NCI-H1436 (cell line): ENCODE measurements at regions not wholly inside any gene's neighbourhood (a gene's known extent, or its start where the extent isn't known, plus 50 kb on each side); places are given as distances from the start of the nearest gene placed in this dataset.
"Not testable (repeated sequence)": the region's sequence is repeated elsewhere in the genome, so short reads cannot be mapped to it uniquely, and the experiment has no call there.

Experiments
- DNase-seq: peaks from one replicate; lab custom pipeline; 2025; lab: John Stamatoyannopoulos, UW

DNA sequence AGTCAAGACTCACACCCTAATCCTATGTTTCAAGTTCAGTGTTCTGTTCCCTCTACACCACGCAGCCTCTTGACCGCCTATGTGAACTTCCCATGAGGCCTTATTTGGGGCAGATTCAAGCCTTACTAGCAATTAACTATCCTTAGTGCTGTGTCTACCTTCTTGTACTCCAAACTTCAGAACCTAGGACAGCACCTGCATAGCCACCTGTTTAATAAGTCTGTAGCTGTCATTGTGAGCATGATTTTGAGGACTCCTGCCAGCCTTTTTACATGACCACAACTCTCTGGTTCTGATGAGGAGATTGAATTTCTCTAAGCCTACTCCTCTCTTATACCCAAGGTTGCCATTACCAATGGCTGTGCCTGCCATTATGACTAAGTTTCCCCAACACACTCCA is 50.8 kb upstream of the PCSK1 start:
- DNase-seq = no peak

- DNase-seq = no peak
Measured at GRCh38 chr5:96487859-96488258, 54.8 kb upstream of the PCSK1 start.

DNA sequence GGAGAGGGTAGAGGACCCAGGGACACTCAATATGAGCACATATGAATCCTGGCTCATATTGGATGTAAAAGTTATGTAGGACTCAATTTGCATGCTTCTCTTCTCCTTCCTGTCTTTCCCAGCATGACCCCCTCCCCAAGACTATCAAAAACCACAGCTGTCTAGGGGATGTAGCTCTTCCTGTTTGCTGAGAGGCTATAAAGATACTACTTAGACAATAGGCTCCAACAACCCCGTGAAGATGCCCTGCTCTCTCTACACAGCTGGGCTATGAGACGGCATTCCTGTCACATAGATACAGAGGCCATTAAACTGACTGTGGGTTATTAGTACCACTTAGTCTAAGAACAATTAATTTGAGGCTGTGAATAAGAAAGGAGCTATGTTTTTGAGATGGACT is 56.5 kb upstream of the PCSK1 start:
- no peak for DNase-seq

- DNase-seq = no peak
Measured at GRCh38 chr5:96492459-96493047, 59.5 kb upstream of the PCSK1 start.

- DNase-seq = no peak
Measured at GRCh38 chr5:96493219-96493790, 60.3 kb upstream of the PCSK1 start.

DNA sequence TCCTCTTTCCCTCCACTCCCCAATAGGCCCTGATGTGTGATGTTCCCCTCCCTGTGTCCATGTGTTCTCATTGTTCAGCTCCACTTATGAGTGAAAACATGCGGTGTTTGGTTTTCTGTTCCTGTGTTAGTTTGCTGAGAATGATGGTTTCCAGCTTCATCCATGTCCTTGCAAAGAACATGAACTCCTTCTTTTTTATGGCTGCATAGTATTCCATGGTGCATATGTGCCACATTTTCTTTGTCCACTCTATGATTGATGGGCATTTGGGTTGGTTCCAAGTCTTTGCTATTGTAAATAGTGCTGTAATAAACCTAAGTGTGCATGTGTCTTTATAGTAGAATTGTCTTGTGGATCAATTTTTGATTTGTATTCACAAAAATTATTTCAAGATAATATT is 62.4 kb upstream of the PCSK1 start:
- not testable (repeated sequence) for DNase-seq

DNA sequence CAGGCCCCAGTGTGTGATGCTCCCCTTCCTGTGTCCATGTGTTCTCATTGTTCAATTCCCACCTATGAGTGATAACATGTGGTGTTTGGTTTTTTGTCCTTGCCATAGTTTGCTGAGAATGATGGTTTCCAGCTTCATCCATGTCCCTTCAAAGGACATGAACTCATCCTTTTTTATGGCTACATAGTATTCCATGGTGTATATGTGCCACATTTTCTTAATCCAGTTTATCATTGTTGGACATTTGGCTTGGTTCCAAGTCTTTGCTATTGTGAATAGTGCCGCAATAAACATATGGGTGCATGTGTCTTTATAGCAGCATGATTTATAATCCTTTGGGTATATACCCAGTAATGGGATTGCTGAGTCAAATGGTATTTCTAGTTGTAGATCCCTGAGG is 64.0 kb upstream of the PCSK1 start:
- not testable (repeated sequence) for DNase-seq

DNA sequence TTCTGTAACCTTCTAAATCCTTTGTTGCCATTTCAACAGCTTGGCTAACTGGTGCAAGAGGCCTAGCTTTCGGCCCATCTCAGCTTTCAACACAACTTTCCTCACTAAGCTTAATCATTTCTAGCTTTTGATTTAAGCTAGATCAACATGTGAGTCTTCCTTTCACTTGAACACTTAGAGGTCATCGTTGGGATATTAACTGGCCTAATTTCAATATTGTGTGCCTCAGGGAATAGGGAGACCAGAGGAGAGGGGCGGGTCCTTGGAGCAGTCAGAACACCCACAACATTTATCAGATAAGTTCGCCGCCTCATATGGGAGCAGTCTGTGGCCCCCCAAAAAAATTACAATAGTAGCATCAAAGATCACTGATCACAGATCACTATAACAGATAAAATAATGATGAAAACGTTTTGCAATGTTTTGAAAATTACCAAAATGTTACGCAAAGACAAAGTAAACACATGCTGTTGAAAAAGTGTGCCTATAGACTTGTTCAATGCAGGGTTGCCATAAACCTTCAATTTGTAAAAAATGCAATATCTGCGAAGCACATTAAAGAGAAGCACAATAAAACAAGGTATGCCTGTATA is 66.8 kb upstream of the PCSK1 start:
- no peak for DNase-seq

DNA sequence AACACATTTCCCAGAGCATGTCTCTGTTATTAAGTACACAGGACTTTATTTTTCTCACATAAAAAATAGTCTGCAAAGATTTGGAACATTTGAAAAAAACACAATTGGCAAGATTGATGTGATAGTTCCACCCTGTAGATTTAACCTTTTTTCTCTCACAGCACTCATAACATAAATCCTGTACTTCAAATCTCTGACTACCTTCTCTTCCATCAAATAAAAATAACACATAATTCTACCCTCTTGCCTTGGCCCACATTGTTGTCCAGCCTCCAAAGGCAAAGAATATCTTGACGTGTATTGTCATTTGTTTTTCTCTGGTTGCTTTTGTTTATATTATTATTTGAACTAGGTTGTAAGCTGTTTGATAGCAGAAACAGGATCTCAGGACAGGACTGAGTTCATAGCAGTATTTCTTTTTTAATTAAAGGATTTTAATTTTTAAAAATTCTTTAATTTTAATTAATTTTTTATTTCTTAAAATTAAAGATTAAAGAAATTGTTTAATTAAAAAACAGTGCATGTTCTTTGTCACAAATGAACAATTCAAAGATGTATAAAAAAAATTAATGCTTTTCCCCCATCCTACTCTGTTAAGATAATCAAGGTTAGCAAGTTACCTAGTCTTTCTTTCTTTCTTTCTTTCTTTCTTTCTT is 69.1 kb upstream of the PCSK1 start:
- no peak for DNase-seq

GRCh38 chr5:96503501-96504236 is 70.6 kb upstream of the PCSK1 start:
- no peak for DNase-seq

DNA sequence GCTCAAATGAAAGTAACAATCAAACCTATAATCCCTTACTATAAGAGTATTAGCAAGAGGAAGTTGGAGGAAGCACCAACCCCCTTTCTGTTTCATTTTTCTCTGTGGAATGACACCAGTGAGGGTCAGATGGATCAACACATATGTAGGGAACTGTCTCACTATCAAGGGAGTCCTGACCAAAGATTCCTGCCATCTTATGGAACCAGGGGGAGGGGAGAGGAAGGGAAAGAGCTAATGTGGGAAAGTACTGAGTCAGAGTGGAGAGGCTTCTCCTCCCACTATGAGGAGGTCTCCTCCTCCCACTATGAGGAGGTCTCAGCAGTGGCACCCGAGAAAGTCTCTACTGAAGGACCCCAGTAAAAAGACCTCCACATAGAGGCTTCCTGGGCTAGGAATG is 73.3 kb upstream of the PCSK1 start:
- DNase-seq = no peak

- no peak for DNase-seq
Measured at GRCh38 chr5:96506866-96507527, 73.9 kb upstream of the PCSK1 start.

GRCh38 chr5:96509316-96509715 is 76.3 kb upstream of the PCSK1 start:
- DNase-seq = no peak

GRCh38 chr5:96509721-96510350 is 76.8 kb upstream of the PCSK1 start:
- no peak for DNase-seq

- no peak for DNase-seq
Measured at GRCh38 chr5:96516631-96517071, 83.6 kb upstream of the PCSK1 start.

DNA sequence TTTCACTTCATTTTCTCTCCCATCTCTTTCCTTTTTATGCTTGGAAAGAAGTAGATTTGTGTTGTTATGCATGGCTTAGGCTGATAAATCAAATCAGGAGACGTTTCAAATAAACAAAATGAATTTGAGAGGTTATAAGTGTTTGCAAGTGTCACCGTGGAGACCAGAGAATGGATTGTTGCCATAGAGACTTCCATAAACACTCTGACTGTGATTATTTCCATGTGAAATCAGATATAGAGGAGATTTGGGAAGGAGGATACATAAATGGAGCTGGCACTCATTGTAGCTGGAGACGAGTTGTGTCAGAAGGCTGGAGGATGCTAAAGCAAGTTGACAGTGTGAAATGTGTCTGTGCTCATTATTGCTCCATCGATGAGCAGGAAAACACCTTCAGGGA is 84.2 kb upstream of the PCSK1 start:
- peak; percentile 34 for DNase-seq

DNA sequence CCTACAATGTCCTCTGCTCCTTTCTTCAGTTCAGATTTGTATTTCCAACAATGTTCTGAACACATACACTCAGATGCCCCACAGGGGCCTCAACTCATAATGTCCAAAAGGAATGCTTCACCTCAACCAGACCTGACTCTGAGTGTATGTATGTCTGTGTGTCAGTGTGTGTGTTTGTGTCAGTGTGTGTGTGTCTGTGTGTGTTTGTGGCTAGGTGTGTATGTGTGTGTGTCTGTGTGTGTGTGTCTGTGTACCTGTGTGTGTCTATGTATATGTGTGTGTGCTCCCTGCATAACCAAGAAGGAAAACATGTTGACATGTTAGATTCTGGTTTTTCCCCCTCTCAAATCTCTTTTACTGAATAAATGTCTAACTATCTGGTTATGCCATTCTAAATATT is 87.3 kb upstream of the PCSK1 start:
- DNase-seq = no peak

DNA sequence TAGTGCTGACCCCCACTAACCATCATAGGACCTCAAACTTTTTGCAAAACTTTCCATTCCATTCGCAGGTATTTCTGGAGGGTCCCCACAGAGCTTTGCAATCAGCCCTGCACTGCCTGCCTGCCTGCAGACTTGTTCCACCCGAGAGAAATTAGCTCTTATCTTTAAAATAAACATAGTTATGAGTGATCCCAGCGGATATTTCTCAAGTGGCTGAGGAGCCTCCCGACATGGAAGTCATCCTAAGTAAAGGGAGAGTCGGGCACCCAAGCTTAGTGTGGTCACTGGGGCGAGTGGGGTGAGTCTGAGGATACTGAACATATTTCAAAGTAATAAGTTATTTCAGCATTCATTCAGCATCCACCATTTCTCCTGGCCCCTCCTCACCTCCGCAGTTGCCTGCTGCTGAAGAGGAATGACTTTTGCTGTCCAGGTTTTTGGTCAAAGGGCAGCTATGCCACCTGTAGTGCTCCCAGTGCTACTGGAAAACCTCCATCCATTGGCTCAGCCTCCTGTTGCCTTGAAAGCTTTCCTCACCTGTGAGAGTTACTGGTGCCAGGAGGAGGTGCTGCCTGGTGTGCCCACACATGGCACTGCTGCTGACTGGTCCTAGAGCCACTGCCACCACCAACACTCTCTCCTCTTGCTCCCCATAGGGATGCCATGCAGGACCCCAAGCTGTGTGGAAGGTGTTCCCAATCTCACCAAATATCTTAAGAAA is 89.7 kb upstream of the PCSK1 start:
- DNase-seq = no peak

- DNase-seq = peak; percentile 19
Measured at GRCh38 chr5:96527768-96528661, 95.0 kb upstream of the PCSK1 start.
